ENCODE measurements at regions not wholly inside any gene's neighbourhood (a gene's known extent, or its start where the extent isn't known, plus 50 kb on each side); places are given as distances from the start of the nearest gene placed in this dataset.

DNA sequence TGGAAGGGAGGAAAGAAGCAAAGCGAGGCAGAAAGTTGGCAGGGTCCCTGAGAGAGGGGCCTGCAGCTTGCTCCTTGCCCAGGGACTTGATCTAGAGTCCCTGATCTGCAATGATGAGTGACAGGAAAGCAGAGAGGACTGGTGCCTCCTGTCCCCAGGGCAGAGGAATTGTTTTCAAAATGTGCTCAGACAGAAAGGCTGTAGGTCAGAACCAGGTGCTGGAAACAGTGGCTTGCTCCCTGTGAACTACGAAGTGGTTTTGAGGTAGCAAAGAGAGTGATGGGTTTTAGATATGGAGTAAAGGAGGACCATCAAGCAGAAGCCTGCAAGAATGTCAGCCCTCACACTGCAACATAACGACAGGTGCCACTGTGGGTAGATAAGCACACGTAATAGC, 164.9 kb upstream of the SERTAD2 start:
- 49% methylated on average over 4 of the region's 4 CpGs for WGBS (ENCODE audit: low lambda C conversion rate)
- CTCF ChIA-PET = interaction anchor here (0.6 to 1.7 kb wide), 4 partner anchors 10 to 806 kb away, joined by 3 to 6 read pairs (median 4); no protein-coding TSS in a partner anchor

DNA sequence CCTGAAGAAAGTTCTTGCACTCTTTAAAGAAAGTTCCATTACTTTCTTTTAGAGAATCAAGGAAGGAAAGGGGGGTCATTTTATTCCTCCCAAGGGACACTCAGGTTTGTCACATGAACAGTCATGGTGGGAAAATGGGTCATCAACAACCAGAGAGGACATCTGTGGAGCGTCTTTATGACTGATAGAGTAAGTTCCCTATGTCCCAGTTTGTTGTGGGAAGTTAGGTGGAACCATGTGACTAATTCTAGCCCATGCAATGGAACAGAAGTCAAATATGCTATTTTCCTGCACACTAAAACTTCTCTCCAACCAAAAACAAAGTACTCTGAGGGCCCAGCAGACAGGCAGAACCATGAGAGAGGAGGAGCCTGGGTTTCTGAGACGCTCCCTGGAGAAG, 165.6 kb upstream of the SERTAD2 start:
- 73% methylated on average over 2 of the region's 2 CpGs for WGBS (ENCODE audit: low lambda C conversion rate)

More for the DNA sequence above, 164.9 kb upstream of the SERTAD2 start:
- Histone ChIP-seq H3K27ac (ENCODE audit: low read depth in 2 of 2, low read length in 1 of 2) (no peak overlapping the region), H3K79me2 (ENCODE audit: insufficient read depth) (no peaks in the 10 kb centered on the region), H3F3A (replicated peaks; ENCODE audit: insufficient read depth) (no peaks in the 10 kb centered on the region), H3K4me3 (ENCODE audit: low read depth in 2 of 2, low read length in 1 of 2) (no peak overlapping the region), H3K9me2 (no peaks in the 10 kb centered on the region), H3K4me2 (no peak overlapping the region), H3K36me3 (replicated peaks in 1 of 2; ENCODE audit: control insufficient read depth in 1 of 2, insufficient read depth in 2 of 2, low read length in 1 of 2) (no peaks in the 10 kb centered on the region), H3K9ac (no peak overlapping the region), H4K20me1 (ENCODE audit: insufficient read depth) (no peaks in the 10 kb centered on the region), H2AFZ (ENCODE audit: low read depth) (no peak overlapping the region), H3K4me1 (ENCODE audit: control insufficient read depth in 1 of 2, insufficient read depth in 2 of 2, low read depth in 1 of 2, low read length in 1 of 2) (peaks cover 0 to 3% of the 10 kb centered on the region in 2 experiments; a peak in 1 of 4 replicates), H3K9me3 (no peaks in the 10 kb centered on the region), H3K27me3 (ENCODE audit: insufficient read depth) (no peaks in the 10 kb centered on the region)
- DNase-seq = no peak
- no peak for TF ChIP-seq GABPA (IDR thresholded peaks at IDR 0.05; ENCODE audit: low read depth)
- POLR2A ChIA-PET = no interaction called here

More for the DNA sequence above, 165.6 kb upstream of the SERTAD2 start:
- ChIA-PET CTCF (interaction anchor here (0.6 to 1.7 kb wide), 2 partner anchors 12 to 807 kb away, joined by 3 to 6 read pairs; no protein-coding TSS in a partner anchor), POLR2A (no interaction called here)
- H3F3A ChIP-seq (replicated peaks; ENCODE audit: insufficient read depth) = no peaks in the 10 kb centered on the region
- no peak overlapping the region for H3K9ac ChIP-seq
- H2AFZ ChIP-seq (ENCODE audit: low read depth) = 0 out of 2 replicates have a peak overlapping the region, but pooled peaks have one; percentile 56
- no peaks in the 10 kb centered on the region for H3K27me3 ChIP-seq (ENCODE audit: insufficient read depth)
- TF ChIP-seq TAF1 (IDR thresholded peaks at IDR 0.05; ENCODE audit: borderline replicate concordance, low read depth, low read length) (no peak), JUND (IDR thresholded peaks at IDR 0.05) (no peak), REST (IDR thresholded peaks at IDR 0.05; ENCODE audit: low read depth, low read length) (no peak)
- no peaks in the 10 kb centered on the region for H3K9me3 ChIP-seq
- H3K4me1 ChIP-seq (ENCODE audit: control insufficient read depth in 1 of 2, insufficient read depth in 2 of 2, low read depth in 1 of 2, low read length in 1 of 2) = peaks cover 0 to 3% of the 10 kb centered on the region in 2 experiments; a peak in 1 of 4 replicates
- H3K4me3 ChIP-seq (ENCODE audit: low read depth in 2 of 2, low read length in 1 of 2) = no peak overlapping the region
- H3K4me2 ChIP-seq = no peak overlapping the region
- no peaks in the 10 kb centered on the region for H3K9me2 ChIP-seq
- no peaks in the 10 kb centered on the region for H3K79me2 ChIP-seq (ENCODE audit: insufficient read depth)
- H3K36me3 ChIP-seq (replicated peaks in 1 of 2; ENCODE audit: control insufficient read depth in 1 of 2, insufficient read depth in 2 of 2, low read length in 1 of 2) = no peaks in the 10 kb centered on the region
- no peaks in the 10 kb centered on the region for H4K20me1 ChIP-seq (ENCODE audit: insufficient read depth)
- DNase-seq = no peak
- no peak overlapping the region for H3K27ac ChIP-seq (ENCODE audit: low read depth in 2 of 2, low read length in 1 of 2)
